NB4 (cell line): ENCODE measurements at regions not wholly inside any gene's neighbourhood (a gene's known extent, or its start where the extent isn't known, plus 50 kb on each side); places are given as distances from the start of the nearest gene placed in this dataset.

Experiments
- DNase-seq: peaks from one replicate; pipeline ENCODE4 v3.0.0; 2010; ENCODE audit warnings: low read depth
- H3K4me3 ChIP-seq: one replicate; pipeline ENCODE4 v1.5.1; 2011; ENCODE audit warnings: mild to moderate bottlenecking, low read depth, low read length, moderate library complexity
- CTCF ChIP-seq: IDR thresholded peaks from one replicate; pipeline ENCODE4 v1.5.1; 2012; ENCODE audit warnings: low read depth, low read length
- MAX ChIP-seq: IDR thresholded peaks from 2 replicates; pipeline ENCODE4 v1.6.1; 2011; ENCODE audit warnings: low read depth, low read length
- MYC ChIP-seq: IDR thresholded peaks from 2 replicates; pipeline ENCODE4 v1.6.1; 2011; ENCODE audit warnings: low read depth, low read length
- POLR2A ChIP-seq: IDR thresholded peaks from 2 replicates; pipeline ENCODE4 v1.6.1; 2011; ENCODE audit warnings: mild to moderate bottlenecking; ENCODE audit not compliant: insufficient read length; ENCODE audit errors: extremely low read depth

- no peak for TF ChIP-seq MAX
- no peak for TF ChIP-seq MYC
- TF ChIP-seq CTCF = no peak
- TF ChIP-seq POLR2A = no peak
- no peak overlapping the region for H3K4me3 ChIP-seq
- DNase-seq = no peak
Measured at GRCh38 chr11:82233201-82233600, 500.5 kb downstream of the FAM181B start.

- H3K4me3 ChIP-seq = no peak overlapping the region
- DNase-seq = peak; percentile 48
- no peak for TF ChIP-seq POLR2A
- TF ChIP-seq MAX = no peak
- TF ChIP-seq MYC = no peak
- peak; percentile 47 for TF ChIP-seq CTCF
Measured at GRCh38 chr11:82229341-82229740, 504.3 kb downstream of the FAM181B start.

- no peak for DNase-seq
- no peak for TF ChIP-seq MYC
- no peak for TF ChIP-seq POLR2A
- H3K4me3 ChIP-seq = no peak overlapping the region
Measured at GRCh38 chr11:82225930-82226329, 507.7 kb downstream of the FAM181B start.

- no peak for DNase-seq
- H3K4me3 ChIP-seq = no peak overlapping the region
- no peak for TF ChIP-seq CTCF
Measured at GRCh38 chr11:82225502-82225901, 508.2 kb downstream of the FAM181B start.

- TF ChIP-seq CTCF = no peak
- TF ChIP-seq POLR2A = no peak
- TF ChIP-seq MYC = no peak
- no peak for TF ChIP-seq MAX
- H3K4me3 ChIP-seq = no peak overlapping the region
- DNase-seq = no peak
Measured at GRCh38 chr11:82216927-82217570, 516.6 kb downstream of the FAM181B start.

- no peak for DNase-seq
- no peak for TF ChIP-seq MAX
- no peak for TF ChIP-seq CTCF
- no peak for TF ChIP-seq MYC
- no peak for TF ChIP-seq POLR2A
- H3K4me3 ChIP-seq = no peak overlapping the region
Measured at GRCh38 chr11:82210011-82210410, 523.7 kb downstream of the FAM181B start.
